ENCODE measurements at regions not wholly inside any gene's neighbourhood (a gene's known extent, or its start where the extent isn't known, plus 50 kb on each side); places are given as distances from the start of the nearest gene placed in this dataset.

DNA sequence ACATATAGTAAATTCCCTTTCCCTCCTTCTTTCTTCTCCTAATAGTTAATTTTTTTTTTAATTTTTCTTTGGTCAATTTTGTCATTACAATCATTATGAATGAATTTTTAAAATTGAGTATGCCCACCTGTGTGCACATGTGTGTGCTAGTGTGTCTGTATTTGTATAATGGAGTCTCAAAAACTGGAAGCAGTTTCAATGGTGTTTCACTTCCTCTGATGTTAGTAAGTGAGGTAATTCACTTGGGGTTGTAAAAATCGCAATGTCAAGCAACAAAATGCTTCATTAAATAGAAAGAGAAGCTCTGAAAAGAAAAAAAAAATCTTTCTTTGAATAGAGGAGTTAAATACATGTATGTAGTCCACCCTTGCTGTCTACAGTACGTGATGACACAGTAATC, 1467.6 kb upstream of the NUDT12 start:
- Mint-ChIP-seq H3K36me3 (ENCODE audit: low read depth, unreplicated experiment) (no peaks in the 10 kb centered on the region), H3K4me1 (ENCODE audit: unreplicated experiment) (no peaks in the 10 kb centered on the region), H3K27me3 (ENCODE audit: unreplicated experiment) (no peaks in the 10 kb centered on the region), H3K9me3 (ENCODE audit: unreplicated experiment) (no peaks in the 10 kb centered on the region), H3K4me3 (ENCODE audit: unreplicated experiment) (no peak overlapping the region), H3K27ac (ENCODE audit: unreplicated experiment) (no peak overlapping the region)
- TF ChIP-seq, protein P1, sequence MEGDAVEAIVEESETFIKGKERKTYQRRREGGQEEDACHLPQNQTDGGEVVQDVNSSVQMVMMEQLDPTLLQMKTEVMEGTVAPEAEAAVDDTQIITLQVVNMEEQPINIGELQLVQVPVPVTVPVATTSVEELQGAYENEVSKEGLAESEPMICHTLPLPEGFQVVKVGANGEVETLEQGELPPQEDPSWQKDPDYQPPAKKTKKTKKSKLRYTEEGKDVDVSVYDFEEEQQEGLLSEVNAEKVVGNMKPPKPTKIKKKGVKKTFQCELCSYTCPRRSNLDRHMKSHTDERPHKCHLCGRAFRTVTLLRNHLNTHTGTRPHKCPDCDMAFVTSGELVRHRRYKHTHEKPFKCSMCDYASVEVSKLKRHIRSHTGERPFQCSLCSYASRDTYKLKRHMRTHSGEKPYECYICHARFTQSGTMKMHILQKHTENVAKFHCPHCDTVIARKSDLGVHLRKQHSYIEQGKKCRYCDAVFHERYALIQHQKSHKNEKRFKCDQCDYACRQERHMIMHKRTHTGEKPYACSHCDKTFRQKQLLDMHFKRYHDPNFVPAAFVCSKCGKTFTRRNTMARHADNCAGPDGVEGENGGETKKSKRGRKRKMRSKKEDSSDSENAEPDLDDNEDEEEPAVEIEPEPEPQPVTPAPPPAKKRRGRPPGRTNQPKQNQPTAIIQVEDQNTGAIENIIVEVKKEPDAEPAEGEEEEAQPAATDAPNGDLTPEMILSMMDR (IDR thresholded peaks at IDR 0.05; ENCODE audit: unreplicated experiment), result no peak
- DNase-seq (ENCODE audit: low spot score), result no peak

DNA sequence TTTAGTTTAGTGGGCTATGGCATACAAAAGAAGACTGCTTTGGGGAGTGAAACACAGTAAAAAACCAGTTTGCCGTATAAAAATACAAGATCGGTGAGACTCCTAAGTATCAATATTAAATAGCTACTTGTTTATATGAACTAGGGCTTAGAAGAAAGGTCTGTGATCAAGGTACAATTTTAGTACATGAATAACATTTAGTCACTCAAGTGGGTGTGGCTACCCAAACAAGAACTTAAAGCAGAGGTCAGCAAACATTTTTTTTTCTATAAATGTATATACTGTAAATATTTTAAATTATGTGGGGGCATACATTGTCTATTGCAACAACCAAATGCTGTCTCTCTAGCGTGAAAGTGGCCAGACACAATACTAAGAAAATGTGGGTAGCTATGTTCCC, 1452.5 kb upstream of the NUDT12 start:
- H3K27me3 Mint-ChIP-seq (ENCODE audit: unreplicated experiment), result no peaks in the 10 kb centered on the region
- TF ChIP-seq, protein P1 (IDR thresholded peaks at IDR 0.05; ENCODE audit: unreplicated experiment), result no peak

DNA sequence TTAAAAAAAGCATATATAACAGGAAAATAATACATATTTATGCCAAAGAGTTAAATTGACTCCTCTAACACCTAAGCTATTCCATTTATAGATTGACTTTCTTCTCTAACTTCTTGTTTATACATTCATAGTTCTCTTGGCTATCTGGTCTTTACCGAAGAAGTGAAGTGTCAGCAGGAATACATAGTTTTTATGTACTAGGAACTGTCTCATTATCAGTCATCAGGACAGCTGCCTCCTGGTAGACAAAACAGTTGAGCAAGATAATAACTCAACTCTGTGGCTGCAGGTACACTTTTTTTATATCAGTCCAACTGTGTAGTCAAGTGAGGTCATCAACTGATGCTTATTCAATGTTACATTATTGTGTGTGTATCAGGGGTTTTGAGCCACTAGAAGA, 1436.0 kb upstream of the NUDT12 start:
- Mint-ChIP-seq H3K27ac (ENCODE audit: unreplicated experiment) (no peak overlapping the region), H3K9me3 (ENCODE audit: unreplicated experiment) (no peaks in the 10 kb centered on the region), H3K27me3 (ENCODE audit: unreplicated experiment) (no peaks in the 10 kb centered on the region), H3K4me1 (ENCODE audit: unreplicated experiment) (no peaks in the 10 kb centered on the region), H3K4me3 (ENCODE audit: unreplicated experiment) (no peak overlapping the region), H3K36me3 (ENCODE audit: low read depth, unreplicated experiment) (no peaks in the 10 kb centered on the region)
- TF ChIP-seq, protein P1 (IDR thresholded peaks at IDR 0.05; ENCODE audit: unreplicated experiment), result no peak
- DNase-seq (ENCODE audit: low spot score), result no peak

More for the DNA sequence above, 1452.5 kb upstream of the NUDT12 start:
- Mint-ChIP-seq H3K27ac (ENCODE audit: unreplicated experiment) (no peak overlapping the region), H3K9me3 (ENCODE audit: unreplicated experiment) (no peaks in the 10 kb centered on the region), H3K4me3 (ENCODE audit: unreplicated experiment) (no peak overlapping the region), H3K36me3 (ENCODE audit: low read depth, unreplicated experiment) (no peaks in the 10 kb centered on the region), H3K4me1 (ENCODE audit: unreplicated experiment) (no peaks in the 10 kb centered on the region)
- no peak for DNase-seq (ENCODE audit: low spot score)

DNA sequence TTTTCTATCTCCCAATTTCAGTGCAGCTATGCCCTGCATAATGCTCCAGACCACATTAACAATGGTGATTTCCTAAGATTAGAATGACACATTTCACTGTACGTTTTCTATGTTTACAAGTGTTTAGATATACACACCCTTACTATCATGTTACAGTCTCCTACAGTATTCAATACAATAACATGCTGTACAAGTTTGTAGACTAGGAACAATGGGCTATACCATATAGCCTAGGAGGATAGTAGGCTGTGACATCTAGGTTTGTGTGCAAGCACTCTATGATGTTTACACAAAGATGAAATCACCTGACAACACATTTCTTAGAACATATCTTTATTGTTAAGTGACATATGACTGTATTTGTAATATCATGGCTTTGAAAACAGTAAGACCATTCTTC, 1435.6 kb upstream of the NUDT12 start:
- Mint-ChIP-seq H3K4me1 (ENCODE audit: unreplicated experiment) (no peaks in the 10 kb centered on the region), H3K4me3 (ENCODE audit: unreplicated experiment) (no peak overlapping the region), H3K27me3 (ENCODE audit: unreplicated experiment) (no peaks in the 10 kb centered on the region), H3K9me3 (ENCODE audit: unreplicated experiment) (no peaks in the 10 kb centered on the region), H3K27ac (ENCODE audit: unreplicated experiment) (no peak overlapping the region), H3K36me3 (ENCODE audit: low read depth, unreplicated experiment) (no peaks in the 10 kb centered on the region)
- TF ChIP-seq, protein P1 (IDR thresholded peaks at IDR 0.05; ENCODE audit: unreplicated experiment), result no peak
- DNase-seq (ENCODE audit: low spot score), result no peak

DNA sequence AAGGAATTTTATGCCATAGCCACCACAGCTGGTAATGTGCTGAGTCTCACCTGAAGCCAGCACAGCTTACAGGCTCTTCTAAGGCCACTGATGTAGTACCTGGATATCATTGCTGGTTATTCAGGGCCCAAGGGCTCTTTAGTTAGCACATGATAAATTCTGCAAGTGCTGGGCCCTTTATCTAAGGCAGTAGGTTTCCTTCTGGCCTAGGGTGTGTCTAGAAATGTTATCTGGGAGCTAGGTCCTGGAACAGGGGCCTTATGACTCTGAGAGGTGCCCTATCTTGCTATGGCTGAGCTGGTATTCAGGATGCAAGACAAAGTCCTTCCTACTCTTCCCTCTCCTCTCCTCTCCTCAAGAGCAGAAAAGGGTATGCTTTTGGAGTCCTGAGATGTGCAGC, 1424.5 kb upstream of the NUDT12 start:
- H3K27me3 Mint-ChIP-seq (ENCODE audit: unreplicated experiment), result no peaks in the 10 kb centered on the region
- H3K36me3 Mint-ChIP-seq (ENCODE audit: low read depth, unreplicated experiment), result no peaks in the 10 kb centered on the region
- TF ChIP-seq, protein P1 (IDR thresholded peaks at IDR 0.05; ENCODE audit: unreplicated experiment), result no peak
- H3K9me3 Mint-ChIP-seq (ENCODE audit: unreplicated experiment), result no peaks in the 10 kb centered on the region
- no peaks in the 10 kb centered on the region for H3K4me1 Mint-ChIP-seq (ENCODE audit: unreplicated experiment)
- DNase-seq (ENCODE audit: low spot score), result no peak
- H3K27ac Mint-ChIP-seq (ENCODE audit: unreplicated experiment), result no peak overlapping the region
- H3K4me3 Mint-ChIP-seq (ENCODE audit: unreplicated experiment), result no peak overlapping the region

Data from endothelial cell (in vitro differentiated cells).